IMR-90 (cell line): ENCODE measurements at regions not wholly inside any gene's neighbourhood (a gene's known extent, or its start where the extent isn't known, plus 50 kb on each side); places are given as distances from the start of the nearest gene placed in this dataset.

Source experiments
- ATAC-seq: fragments of 200-7000 bp; cut with Tn5 transposase; 2 replicates; pipeline ENCODE4 v1.9.1; 2020; ENCODE audit warnings: low read depth, mild to moderate bottlenecking, moderate library complexity
- BruUV-seq: library from RNA; stranded (reverse); fragments of 400-500 nt; replicated peaks from 2 replicates; lab custom pipeline; 2021; lab: Mats Ljungman, UMichigan
- CTCF ChIA-PET: fragments of 300-600 bp; formaldehyde crosslinking; extraction: SDS; loops from one replicate; lab custom pipeline; 2021; ENCODE audit warnings: antibody characterized with exemption; lab: Yijun Ruan, JAX
- POLR2A ChIA-PET: fragments of 300-600 bp; sonication (Branson Sonifier 250); formaldehyde crosslinking; loops from one replicate; lab custom pipeline; 2022; ENCODE audit warnings: antibody characterized with exemption; ENCODE audit not compliant: unreplicated experiment; lab: Charles Lee
- DNase-seq: peaks from one replicate; pipeline ENCODE4 v3.0.0; 2013
- H2AFZ ChIP-seq: replicated peaks from 2 replicates; pipeline ENCODE3; 2013; ENCODE audit warnings: low read length, mild to moderate bottlenecking; ENCODE audit not compliant: poor library complexity
- H2AK5ac ChIP-seq: 2 replicates; pipeline ENCODE4 v1.6.1; 2013; ENCODE audit warnings: low read depth, low read length, inconsistent platforms
- H2AK9ac ChIP-seq: replicated peaks from 2 replicates; pipeline ENCODE3; 2013; ENCODE audit warnings: mild to moderate bottlenecking, low read depth, low read length, moderate library complexity; ENCODE audit not compliant: poor library complexity
- H2BK120ac ChIP-seq: 2 replicates; pipeline ENCODE4 v1.6.1; 2013; ENCODE audit warnings: low read depth, low read length, inconsistent platforms
- H2BK15ac ChIP-seq: 3 replicates; pipeline ENCODE4 v1.6.1; 2013; ENCODE audit warnings: low read depth, low read length, inconsistent platforms
- H2BK20ac ChIP-seq: 2 replicates; pipeline ENCODE4 v1.6.1; 2013; ENCODE audit warnings: low read depth, mild to moderate bottlenecking, inconsistent platforms, low read length, moderate library complexity
- H2BK5ac ChIP-seq: 2 replicates; pipeline ENCODE4 v1.6.1; 2013; ENCODE audit warnings: mild to moderate bottlenecking, low read depth, low read length, inconsistent platforms; ENCODE audit not compliant: poor library complexity, severe bottlenecking
- H3K14ac ChIP-seq: replicated peaks from 2 replicates; pipeline ENCODE4 v1.6.1; 2013; ENCODE audit warnings: low read depth, low read length, inconsistent platforms
- H3K18ac ChIP-seq: 2 replicates; pipeline ENCODE4 v1.6.1; 2013; ENCODE audit warnings: low read depth, low read length, control low read depth
- H3K23ac ChIP-seq: 2 replicates; pipeline ENCODE4 v1.6.1; 2013; ENCODE audit warnings: low read depth, low read length, inconsistent platforms
- H3K27ac ChIP-seq: 2 replicates; pipeline ENCODE4 v1.5.1; 2013; ENCODE audit warnings: mild to moderate bottlenecking, control low read depth, low read length; ENCODE audit not compliant: insufficient read depth
- H3K27me3 ChIP-seq: 2 replicates; pipeline ENCODE4 v1.6.1; 2013; ENCODE audit warnings: low read length; ENCODE audit not compliant: control insufficient read depth, insufficient read depth
- H3K36me3 ChIP-seq: 2 replicates; pipeline ENCODE4 v1.6.1; 2013; ENCODE audit warnings: low read length, mixed read lengths; ENCODE audit not compliant: control insufficient read depth, insufficient read depth
- H3K4ac ChIP-seq: 2 replicates; pipeline ENCODE4 v1.6.1; 2013; ENCODE audit warnings: low read depth, low read length, inconsistent platforms
- H3K4me1 ChIP-seq: 2 replicates; pipeline ENCODE4 v1.6.1; 2013; ENCODE audit warnings: low read length, mixed read lengths; ENCODE audit not compliant: control insufficient read depth, insufficient read depth
- H3K4me2 ChIP-seq: 2 replicates; pipeline ENCODE4 v1.6.1; 2013; ENCODE audit warnings: low read depth, mild to moderate bottlenecking, control low read depth, low read length, moderate library complexity
- H3K4me3 ChIP-seq: 2 replicates; pipeline ENCODE4 v1.5.1; 2013; ENCODE audit warnings: low read depth, mild to moderate bottlenecking, control low read depth, low read length, moderate library complexity; ENCODE audit not compliant: insufficient read depth
- H3K56ac ChIP-seq: 2 replicates; pipeline ENCODE4 v1.6.1; 2013; ENCODE audit warnings: low read length, inconsistent platforms; ENCODE audit not compliant: insufficient read depth; ENCODE audit errors: extremely low read depth
- H3K79me1 ChIP-seq, 2 experiments: 2 replicates each; pipeline ENCODE4 v1.6.1; 2013; ENCODE audit warnings: low read length in 2 of 2, inconsistent platforms in 1 of 2, low read depth in 1 of 2
- H3K9ac ChIP-seq: 2 replicates; pipeline ENCODE4 v1.6.1; 2013; ENCODE audit warnings: low read depth, low read length, control low read depth
- H3K9me1 ChIP-seq: 2 replicates; pipeline ENCODE4 v1.6.1; 2013; ENCODE audit warnings: low read length, inconsistent platforms; ENCODE audit not compliant: insufficient read depth
- H3K9me3 ChIP-seq: 2 replicates; pipeline ENCODE4 v1.6.1; 2013; ENCODE audit warnings: low read length; ENCODE audit not compliant: control insufficient read depth, insufficient read depth
- H4K20me1 ChIP-seq: 2 replicates; pipeline ENCODE4 v1.6.1; 2013; ENCODE audit warnings: low read length, inconsistent platforms; ENCODE audit not compliant: insufficient read depth
- H4K5ac ChIP-seq: 2 replicates; pipeline ENCODE4 v1.6.1; 2013; ENCODE audit warnings: mild to moderate bottlenecking, low read depth, low read length, control low read depth
- H4K8ac ChIP-seq, 2 experiments: 2 replicates each; pipeline ENCODE4 v1.6.1; 2013; ENCODE audit warnings: low read depth in 2 of 2, low read length in 2 of 2, control low read depth in 1 of 2, inconsistent platforms in 1 of 2
- H4K91ac ChIP-seq: 2 replicates; pipeline ENCODE4 v1.6.1; 2013; ENCODE audit warnings: low read depth, low read length, inconsistent platforms; ENCODE audit not compliant: insufficient read depth
- BHLHE40 ChIP-seq: fragments of 150-350 bp; IDR thresholded peaks from 2 replicates; pipeline ENCODE4 v1.6.1; 2016; ENCODE audit warnings: mild to moderate bottlenecking, low read depth, low read length
- CEBPB ChIP-seq: IDR thresholded peaks from 2 replicates; pipeline ENCODE4 v1.6.1; 2012; ENCODE audit warnings: low read depth, low read length, improper control_type of control experiment
- CHD1 ChIP-seq: IDR thresholded peaks from 2 replicates; pipeline ENCODE4 v1.6.1; 2012; ENCODE audit warnings: low read depth, low read length, improper control_type of control experiment
- FOS ChIP-seq: fragments of 150-350 bp; IDR thresholded peaks from 2 replicates; pipeline ENCODE4 v1.6.1; 2016; ENCODE audit warnings: low read depth, low read length
- MAFK ChIP-seq: IDR thresholded peaks from 2 replicates; pipeline ENCODE4 v1.6.1; 2012; ENCODE audit warnings: low read depth, low read length, improper control_type of control experiment
- MAZ ChIP-seq: IDR thresholded peaks from 2 replicates; pipeline ENCODE4 v1.6.1; 2012; ENCODE audit warnings: low read depth, mild to moderate bottlenecking, low read length, improper control_type of control experiment, moderate library complexity, borderline replicate concordance
- MXI1 ChIP-seq: IDR thresholded peaks from 2 replicates; pipeline ENCODE4 v1.6.1; 2012; ENCODE audit warnings: low read depth, mild to moderate bottlenecking, low read length, moderate library complexity, borderline replicate concordance
- NFE2L2 ChIP-seq: fragments of 150-350 bp; IDR thresholded peaks from 2 replicates; pipeline ENCODE4 v1.6.1; 2016; ENCODE audit warnings: low read depth, mild to moderate bottlenecking, low read length
- POLR2A ChIP-seq: IDR thresholded peaks from 2 replicates; pipeline ENCODE4 v1.6.1; 2012; ENCODE audit warnings: mild to moderate bottlenecking, low read depth, low read length
- RAD21 ChIP-seq: IDR thresholded peaks from 2 replicates; pipeline ENCODE4 v1.6.1; 2012; ENCODE audit warnings: low read length, improper control_type of control experiment
- RCOR1 ChIP-seq: IDR thresholded peaks from 2 replicates; pipeline ENCODE4 v1.6.1; 2012; ENCODE audit warnings: mild to moderate bottlenecking, low read length, improper control_type of control experiment; ENCODE audit not compliant: insufficient replicate concordance
- RFX5 ChIP-seq: IDR thresholded peaks from 2 replicates; pipeline ENCODE4 v1.8.0; 2012; ENCODE audit warnings: low read depth, mild to moderate bottlenecking, low read length, moderate library complexity
- SMC3 ChIP-seq: fragments of 150-350 bp; IDR thresholded peaks from 2 replicates; pipeline ENCODE4 v1.6.1; 2016; ENCODE audit warnings: low read depth, mild to moderate bottlenecking, antibody characterized with exemption, low read length, moderate library complexity
- WGBS, 2 experiments: methylation state at CpG; one replicate each; pipeline versions ENCODE4 v1.1.5 to v1.1.7; 2013; ENCODE audit warnings: missing lambda C conversion rate in 2 of 2; ENCODE audit not compliant: insufficient read length in 1 of 2; ENCODE audit errors: extremely low coverage in 2 of 2; 5-methylcytosine and 5-hydroxymethylcytosine counted together
- dilution Hi-C: fragments of 300-500 bp; cut with HindIII; formaldehyde crosslinking; loops from one replicate; pipeline ENCODE4 v1.14.3; 2018; ENCODE audit warnings: low sequenced_read_pairs; ENCODE audit not compliant: unreplicated experiment
- in situ Hi-C: fragments of 300-500 bp; cut with MboI; formaldehyde crosslinking; loops from 3 replicates; pipeline ENCODE4 v1.14.3; 2019; ENCODE audit warnings: low sequenced_read_pairs, inconsistent platforms, mixed read lengths
- intact Hi-C: fragments of 100-400 bp; cut with micrococcal nuclease; formaldehyde crosslinking; loops from 2 replicates; pipeline ENCODE4 v1.10.0; 2022
- TF ChIP-seq, protein P1 (sequence below): conservative IDR thresholded peaks from 2 replicates; pipeline ENCODE4 v1.5.1; 2012; ENCODE audit warnings: mild to moderate bottlenecking, low read depth, low read length, improper control_type of control experiment
- TF ChIP-seq, protein P2 (sequence below): fragments of 150-350 bp; IDR thresholded peaks from 2 replicates; pipeline ENCODE4 v1.6.1; 2016; ENCODE audit warnings: low read depth, mild to moderate bottlenecking, low read length, moderate library complexity, borderline replicate concordance
- TF ChIP-seq, protein P3 (sequence below): fragments of 150-350 bp; IDR thresholded peaks from 2 replicates; pipeline ENCODE4 v1.6.1; 2017; ENCODE audit warnings: mild to moderate bottlenecking, antibody characterized with exemption, low read length, low read depth

DNA sequence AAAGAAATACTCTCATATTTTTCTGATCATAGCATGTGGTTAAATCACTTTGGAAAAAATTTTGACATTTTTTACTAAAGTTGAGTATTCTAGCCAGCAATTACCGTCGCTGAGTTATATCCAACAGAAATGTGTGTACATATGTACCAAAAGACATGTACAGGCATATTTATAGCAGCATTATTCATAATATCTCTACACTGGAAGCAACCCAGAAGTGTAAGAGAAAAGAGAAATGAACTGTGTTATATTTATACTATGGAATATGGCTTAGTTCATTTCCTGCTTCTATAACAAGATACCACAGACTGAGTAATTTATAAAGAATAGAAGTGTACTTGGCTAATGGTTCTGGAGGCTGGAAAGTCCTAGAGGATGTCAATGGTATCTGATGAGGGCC, 474.0 kb upstream of the GJE1 start:
- ChIA-PET CTCF (no interaction called here), POLR2A (no interaction called here)
- no peak overlapping the region for H4K91ac ChIP-seq
- H4K20me1 ChIP-seq, result no peaks in the 10 kb centered on the region
- no CpG with 5 or more reads among the region's 2 CpGs for WGBS, 2 experiments
- H3K9me1 ChIP-seq, result no peaks in the 10 kb centered on the region
- H2BK120ac ChIP-seq, result no peak overlapping the region
- H3K27me3 ChIP-seq, result no peaks in the 10 kb centered on the region
- H2BK20ac ChIP-seq, result no peak overlapping the region
- H3K4me3 ChIP-seq, result no peak overlapping the region
- TF ChIP-seq RCOR1, result no peak
- no peak for TF ChIP-seq SMC3
- no peak for TF ChIP-seq RAD21
- no peak for TF ChIP-seq BHLHE40
- TF ChIP-seq CHD1, result no peak
- TF ChIP-seq MAFK, result no peak
- no peak for TF ChIP-seq RFX5
- no peak for TF ChIP-seq CEBPB
- no peak for TF ChIP-seq FOS
- TF ChIP-seq MAZ, result no peak
- no peak for TF ChIP-seq NFE2L2
- no peak for TF ChIP-seq MXI1
- TF ChIP-seq, protein P1, sequence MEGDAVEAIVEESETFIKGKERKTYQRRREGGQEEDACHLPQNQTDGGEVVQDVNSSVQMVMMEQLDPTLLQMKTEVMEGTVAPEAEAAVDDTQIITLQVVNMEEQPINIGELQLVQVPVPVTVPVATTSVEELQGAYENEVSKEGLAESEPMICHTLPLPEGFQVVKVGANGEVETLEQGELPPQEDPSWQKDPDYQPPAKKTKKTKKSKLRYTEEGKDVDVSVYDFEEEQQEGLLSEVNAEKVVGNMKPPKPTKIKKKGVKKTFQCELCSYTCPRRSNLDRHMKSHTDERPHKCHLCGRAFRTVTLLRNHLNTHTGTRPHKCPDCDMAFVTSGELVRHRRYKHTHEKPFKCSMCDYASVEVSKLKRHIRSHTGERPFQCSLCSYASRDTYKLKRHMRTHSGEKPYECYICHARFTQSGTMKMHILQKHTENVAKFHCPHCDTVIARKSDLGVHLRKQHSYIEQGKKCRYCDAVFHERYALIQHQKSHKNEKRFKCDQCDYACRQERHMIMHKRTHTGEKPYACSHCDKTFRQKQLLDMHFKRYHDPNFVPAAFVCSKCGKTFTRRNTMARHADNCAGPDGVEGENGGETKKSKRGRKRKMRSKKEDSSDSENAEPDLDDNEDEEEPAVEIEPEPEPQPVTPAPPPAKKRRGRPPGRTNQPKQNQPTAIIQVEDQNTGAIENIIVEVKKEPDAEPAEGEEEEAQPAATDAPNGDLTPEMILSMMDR, result no peak
- TF ChIP-seq, protein P2, sequence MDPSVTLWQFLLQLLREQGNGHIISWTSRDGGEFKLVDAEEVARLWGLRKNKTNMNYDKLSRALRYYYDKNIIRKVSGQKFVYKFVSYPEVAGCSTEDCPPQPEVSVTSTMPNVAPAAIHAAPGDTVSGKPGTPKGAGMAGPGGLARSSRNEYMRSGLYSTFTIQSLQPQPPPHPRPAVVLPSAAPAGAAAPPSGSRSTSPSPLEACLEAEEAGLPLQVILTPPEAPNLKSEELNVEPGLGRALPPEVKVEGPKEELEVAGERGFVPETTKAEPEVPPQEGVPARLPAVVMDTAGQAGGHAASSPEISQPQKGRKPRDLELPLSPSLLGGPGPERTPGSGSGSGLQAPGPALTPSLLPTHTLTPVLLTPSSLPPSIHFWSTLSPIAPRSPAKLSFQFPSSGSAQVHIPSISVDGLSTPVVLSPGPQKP, result no peak
- no peak for TF ChIP-seq POLR2A
- TF ChIP-seq, protein P3, sequence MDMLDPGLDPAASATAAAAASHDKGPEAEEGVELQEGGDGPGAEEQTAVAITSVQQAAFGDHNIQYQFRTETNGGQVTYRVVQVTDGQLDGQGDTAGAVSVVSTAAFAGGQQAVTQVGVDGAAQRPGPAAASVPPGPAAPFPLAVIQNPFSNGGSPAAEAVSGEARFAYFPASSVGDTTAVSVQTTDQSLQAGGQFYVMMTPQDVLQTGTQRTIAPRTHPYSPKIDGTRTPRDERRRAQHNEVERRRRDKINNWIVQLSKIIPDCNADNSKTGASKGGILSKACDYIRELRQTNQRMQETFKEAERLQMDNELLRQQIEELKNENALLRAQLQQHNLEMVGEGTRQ, result no peak
- no peak overlapping the region for H2AK5ac ChIP-seq
- H2BK15ac ChIP-seq, result no peak overlapping the region
- H3K27ac ChIP-seq, result no peak overlapping the region
- in situ Hi-C loops, result no loop called here
- no peak overlapping the region for H3K4me2 ChIP-seq
- H3K79me1 ChIP-seq, result no peaks in the 10 kb centered on the region
- no peak overlapping the region for H2AFZ ChIP-seq
- no peak overlapping the region for H3K14ac ChIP-seq
- no peak overlapping the region for H3K23ac ChIP-seq
- no peak for DNase-seq
- no peak for ATAC-seq
- no peak overlapping the region for H3K9ac ChIP-seq
- dilution Hi-C loops, result no loop called here
- H4K5ac ChIP-seq, result no peak overlapping the region
- no peak overlapping the region for H3K4ac ChIP-seq
- intact Hi-C loops, result no loop called here
- H3K18ac ChIP-seq, result no peak overlapping the region
- H3K4me1 ChIP-seq, result no peaks in the 10 kb centered on the region
- no TSS peak for BruUV-seq
- H2BK5ac ChIP-seq, result no peak overlapping the region
- H2AK9ac ChIP-seq, result no peak overlapping the region
- H3K36me3 ChIP-seq, result no peaks in the 10 kb centered on the region
- no peak overlapping the region for H3K56ac ChIP-seq
- H3K9me3 ChIP-seq, result no peaks in the 10 kb centered on the region
- H4K8ac ChIP-seq, result no peak overlapping the region
